MCF 10A (cell line): ENCODE measurements at regions not wholly inside any gene's neighbourhood (a gene's known extent, or its start where the extent isn't known, plus 50 kb on each side); places are given as distances from the start of the nearest gene placed in this dataset.

ENCODE experiments used
- BruUV-seq: library from RNA; stranded (reverse); fragments of 400-500 nt; replicated peaks from 2 replicates; lab custom pipeline; 2021; lab: Mats Ljungman, UMichigan
- CTCF ChIA-PET: fragments of 300-600 bp; sonication (Branson Sonifier 250); formaldehyde crosslinking; extraction: SDS; loops from one replicate; lab custom pipeline; 2021; ENCODE audit warnings: antibody characterized with exemption, inconsistent platforms; lab: Yijun Ruan, JAX
- POLR2A ChIA-PET: fragments of 300-600, 350-650 bp; sonication (Branson Sonifier 250); formaldehyde crosslinking; extraction: SDS; loops from one replicate; lab custom pipeline; 2020; ENCODE audit warnings: antibody characterized with exemption, inconsistent platforms; lab: Yijun Ruan, JAX
- DNase-seq: peaks from one replicate; pipeline ENCODE4 v3.0.0-alpha.2; 2018; ENCODE audit not compliant: unreplicated experiment
- H3K27ac Mint-ChIP-seq: one replicate; pipeline ENCODE4 v1.8.0; 2022; ENCODE audit warnings: mild to moderate bottlenecking, low read depth, mixed read lengths; ENCODE audit not compliant: unreplicated experiment
- H3K27me3 Mint-ChIP-seq: one replicate; pipeline ENCODE4 v1.8.0; 2022; ENCODE audit warnings: mixed read lengths; ENCODE audit not compliant: insufficient read depth, unreplicated experiment
- H3K36me3 Mint-ChIP-seq: one replicate; pipeline ENCODE4 v1.8.0; 2022; ENCODE audit warnings: mild to moderate bottlenecking, moderate library complexity, mixed read lengths; ENCODE audit not compliant: insufficient read depth, unreplicated experiment
- H3K4me1 Mint-ChIP-seq: one replicate; pipeline ENCODE4 v1.8.0; 2022; ENCODE audit warnings: mixed read lengths; ENCODE audit not compliant: insufficient read depth, unreplicated experiment
- H3K4me3 Mint-ChIP-seq: one replicate; pipeline ENCODE4 v1.8.0; 2022; ENCODE audit warnings: mild to moderate bottlenecking, moderate library complexity, mixed read lengths; ENCODE audit not compliant: unreplicated experiment
- H3K9me3 Mint-ChIP-seq: one replicate; pipeline ENCODE4 v1.8.0; 2022; ENCODE audit warnings: mixed read lengths; ENCODE audit not compliant: unreplicated experiment
- intact Hi-C: fragments of 100-400 bp; cut with micrococcal nuclease; formaldehyde crosslinking; loops from 2 replicates; pipeline ENCODE4 v1.14.1; 2022
- TF ChIP-seq, protein P1 (sequence below): fragments of 200-600 bp; IDR thresholded peaks from one replicate; pipeline ENCODE4 v1.8.0; 2022; ENCODE audit warnings: antibody characterized with exemption, mild to moderate bottlenecking; ENCODE audit not compliant: unreplicated experiment

- no TSS peak for BruUV-seq
- no peak for DNase-seq
- intact Hi-C loops, result no loop called here
- Mint-ChIP-seq H3K9me3 (no peaks in the 10 kb centered on the region), H3K36me3 (no peaks in the 10 kb centered on the region), H3K4me1 (no peaks in the 10 kb centered on the region), H3K27ac (no peak overlapping the region), H3K27me3 (no peaks in the 10 kb centered on the region), H3K4me3 (no peak overlapping the region)
- CTCF ChIA-PET, result no interaction called here
- TF ChIP-seq, protein P1, sequence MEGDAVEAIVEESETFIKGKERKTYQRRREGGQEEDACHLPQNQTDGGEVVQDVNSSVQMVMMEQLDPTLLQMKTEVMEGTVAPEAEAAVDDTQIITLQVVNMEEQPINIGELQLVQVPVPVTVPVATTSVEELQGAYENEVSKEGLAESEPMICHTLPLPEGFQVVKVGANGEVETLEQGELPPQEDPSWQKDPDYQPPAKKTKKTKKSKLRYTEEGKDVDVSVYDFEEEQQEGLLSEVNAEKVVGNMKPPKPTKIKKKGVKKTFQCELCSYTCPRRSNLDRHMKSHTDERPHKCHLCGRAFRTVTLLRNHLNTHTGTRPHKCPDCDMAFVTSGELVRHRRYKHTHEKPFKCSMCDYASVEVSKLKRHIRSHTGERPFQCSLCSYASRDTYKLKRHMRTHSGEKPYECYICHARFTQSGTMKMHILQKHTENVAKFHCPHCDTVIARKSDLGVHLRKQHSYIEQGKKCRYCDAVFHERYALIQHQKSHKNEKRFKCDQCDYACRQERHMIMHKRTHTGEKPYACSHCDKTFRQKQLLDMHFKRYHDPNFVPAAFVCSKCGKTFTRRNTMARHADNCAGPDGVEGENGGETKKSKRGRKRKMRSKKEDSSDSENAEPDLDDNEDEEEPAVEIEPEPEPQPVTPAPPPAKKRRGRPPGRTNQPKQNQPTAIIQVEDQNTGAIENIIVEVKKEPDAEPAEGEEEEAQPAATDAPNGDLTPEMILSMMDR, result no peak
- POLR2A ChIA-PET, result no interaction called here
These were observed 396.2 kb upstream of the F9 start for GRCh38 chrX:139134316-139134715.

DNA sequence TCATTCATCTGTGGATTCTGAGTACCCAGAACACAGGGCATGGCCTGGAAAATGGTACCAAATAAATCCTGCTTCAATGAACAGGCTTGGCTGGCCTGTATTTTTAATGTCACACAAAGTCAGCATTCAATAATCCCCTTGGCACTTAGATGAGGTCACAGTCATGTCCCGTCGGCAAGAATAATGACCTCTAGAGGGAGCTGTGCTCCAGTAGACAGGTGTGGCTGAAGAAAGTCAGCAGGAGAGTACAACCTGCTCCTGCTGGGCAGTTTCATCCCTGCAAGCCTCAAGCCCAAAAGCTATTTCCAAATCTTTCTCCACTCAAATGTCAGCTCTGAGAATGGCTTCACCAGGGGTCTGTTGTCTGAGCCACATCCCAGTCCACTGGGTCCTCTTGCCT is 404.0 kb upstream of the F9 start:
- TF ChIP-seq, protein P1, result peak; percentile 27
- H3K36me3 Mint-ChIP-seq, result peaks cover 4% of the 10 kb centered on the region
- intact Hi-C loops, result loop anchor here (1.0 kb wide), 2 partner anchors 304 to 433 kb away; no protein-coding TSS in a partner anchor
- no TSS peak for BruUV-seq
- no peak overlapping the region for H3K27ac Mint-ChIP-seq
- no peaks in the 10 kb centered on the region for H3K9me3 Mint-ChIP-seq
- POLR2A ChIA-PET, result no interaction called here
- no peaks in the 10 kb centered on the region for H3K4me1 Mint-ChIP-seq
- peak; percentile 66 for DNase-seq
- H3K27me3 Mint-ChIP-seq, result no peaks in the 10 kb centered on the region
- H3K4me3 Mint-ChIP-seq, result no peak overlapping the region
- CTCF ChIA-PET, result interaction anchor here (0.6 to 1.8 kb wide), 6 partner anchors 11 to 167 kb away, joined by 3 to 7 read pairs (median 3); no protein-coding TSS in a partner anchor

GRCh38 chrX:139125916-139126315 is 404.6 kb upstream of the F9 start:
- ChIA-PET POLR2A (no interaction called here), CTCF (interaction anchor here (0.5 to 0.7 kb wide), 2 partner anchors 37 to 327 kb away, joined by 3 read pairs; no protein-coding TSS in a partner anchor)
- no peak overlapping the region for H3K4me3 Mint-ChIP-seq
- no peak overlapping the region for H3K27ac Mint-ChIP-seq
- no peaks in the 10 kb centered on the region for H3K4me1 Mint-ChIP-seq
- BruUV-seq, result no TSS peak
- intact Hi-C loops, result loop anchor here (1.0 kb wide), 2 partner anchors 304 to 433 kb away; no protein-coding TSS in a partner anchor
- peaks cover 6% of the 10 kb centered on the region for H3K36me3 Mint-ChIP-seq
- DNase-seq, result no peak
- H3K27me3 Mint-ChIP-seq, result no peaks in the 10 kb centered on the region
- TF ChIP-seq, protein P1, result no peak
- H3K9me3 Mint-ChIP-seq, result no peaks in the 10 kb centered on the region

- H3K4me1 Mint-ChIP-seq, result no peaks in the 10 kb centered on the region
- intact Hi-C loops, result no loop called here
- peaks cover 6% of the 10 kb centered on the region for H3K36me3 Mint-ChIP-seq
- TF ChIP-seq, protein P1, result no peak
- H3K4me3 Mint-ChIP-seq, result no peak overlapping the region
- BruUV-seq, result no TSS peak
- ChIA-PET CTCF (no interaction called here), POLR2A (no interaction called here)
- H3K27ac Mint-ChIP-seq, result no peak overlapping the region
- H3K9me3 Mint-ChIP-seq, result no peaks in the 10 kb centered on the region
- DNase-seq, result no peak
- H3K27me3 Mint-ChIP-seq, result no peaks in the 10 kb centered on the region
These were observed 408.8 kb upstream of the F9 start for GRCh38 chrX:139121616-139122286.
